Chondrocyte (in vitro differentiated cells): ENCODE measurements at regions not wholly inside any gene's neighbourhood (a gene's known extent, or its start where the extent isn't known, plus 50 kb on each side); places are given as distances from the start of the nearest gene placed in this dataset.

ENCODE experiments used
- DNase-seq: peaks from one replicate; pipeline ENCODE4 v3.0.0; 2021; ENCODE audit warnings: mixed read lengths, low spot score
- H3K27ac Mint-ChIP-seq: one replicate; pipeline ENCODE4 v1.8.0; 2021; ENCODE audit warnings: mild to moderate bottlenecking, moderate library complexity, mixed read lengths; ENCODE audit not compliant: unreplicated experiment
- H3K27me3 Mint-ChIP-seq: 2 replicates; pipeline ENCODE4 v1.8.0; 2021; ENCODE audit warnings: low read depth, mixed read lengths
- H3K36me3 Mint-ChIP-seq: 2 replicates; pipeline ENCODE4 v1.8.0; 2021; ENCODE audit warnings: low read depth, mixed read lengths
- H3K4me1 Mint-ChIP-seq: 2 replicates; pipeline ENCODE4 v1.8.0; 2021; ENCODE audit warnings: low read depth, mild to moderate bottlenecking, mixed read lengths
- H3K4me3 Mint-ChIP-seq: one replicate; pipeline ENCODE4 v1.8.0; 2021; ENCODE audit warnings: mild to moderate bottlenecking, moderate library complexity, mixed read lengths; ENCODE audit not compliant: unreplicated experiment
- H3K9me3 Mint-ChIP-seq: 2 replicates; pipeline ENCODE4 v1.8.0; 2021; ENCODE audit warnings: low read depth, mixed read lengths
- CTCF ChIP-seq: fragments of 200-600 bp; sonication (generic); IDR thresholded peaks from 2 replicates; pipeline ENCODE4 v1.5.0; 2021; ENCODE audit warnings: antibody characterized with exemption, mild to moderate bottlenecking, moderate library complexity

- H3K9me3 Mint-ChIP-seq = peaks cover 9% of the 10 kb centered on the region
- no peak overlapping the region for H3K27ac Mint-ChIP-seq
- peaks cover 2% of the 10 kb centered on the region for H3K36me3 Mint-ChIP-seq
- H3K4me3 Mint-ChIP-seq = no peak overlapping the region
- H3K4me1 Mint-ChIP-seq = no peaks in the 10 kb centered on the region
- H3K27me3 Mint-ChIP-seq = peaks cover 28% of the 10 kb centered on the region
- DNase-seq = no peak
- no peak for TF ChIP-seq CTCF
Observed at GRCh38 chr22:22976033-22976922, 88.7 kb downstream of the IGLL5 start.

GRCh38 chr22:22977479-22978200 is 90.0 kb downstream of the IGLL5 start:
- Mint-ChIP-seq H3K27ac (no peak overlapping the region), H3K4me3 (no peak overlapping the region), H3K27me3 (peaks cover 25% of the 10 kb centered on the region), H3K9me3 (peaks cover 17% of the 10 kb centered on the region), H3K4me1 (no peaks in the 10 kb centered on the region), H3K36me3 (peaks cover 2% of the 10 kb centered on the region)
- no peak for TF ChIP-seq CTCF
- no peak for DNase-seq

- H3K9me3 Mint-ChIP-seq = peaks cover 17% of the 10 kb centered on the region
Observed at GRCh38 chr22:22978637-22979036, 91.0 kb downstream of the IGLL5 start.

GRCh38 chr22:22979121-22979724 is 91.1 kb upstream of the GNAZ start:
- H3K27ac Mint-ChIP-seq = no peak overlapping the region
- peaks cover 22% of the 10 kb centered on the region for H3K27me3 Mint-ChIP-seq
- peaks cover 2% of the 10 kb centered on the region for H3K36me3 Mint-ChIP-seq
- TF ChIP-seq CTCF = no peak
- no peak for DNase-seq
- no peak overlapping the region for H3K4me3 Mint-ChIP-seq
- peaks cover 17% of the 10 kb centered on the region for H3K9me3 Mint-ChIP-seq
- no peaks in the 10 kb centered on the region for H3K4me1 Mint-ChIP-seq

More at GRCh38 chr22:22978637-22979036, 91.0 kb downstream of the IGLL5 start:
- H3K27me3 Mint-ChIP-seq = peaks cover 24% of the 10 kb centered on the region
- no peak for DNase-seq
- no peak for TF ChIP-seq CTCF
- H3K4me3 Mint-ChIP-seq = no peak overlapping the region
- no peak overlapping the region for H3K27ac Mint-ChIP-seq
- H3K36me3 Mint-ChIP-seq = peaks cover 2% of the 10 kb centered on the region
- no peaks in the 10 kb centered on the region for H3K4me1 Mint-ChIP-seq

- no peak for TF ChIP-seq CTCF
- Mint-ChIP-seq H3K27me3 (peaks cover 22% of the 10 kb centered on the region), H3K36me3 (peaks cover 2% of the 10 kb centered on the region), H3K27ac (no peak overlapping the region), H3K9me3 (peaks cover 17% of the 10 kb centered on the region), H3K4me3 (no peak overlapping the region), H3K4me1 (no peaks in the 10 kb centered on the region)
- no peak for DNase-seq
Observed at GRCh38 chr22:22979954-22980353, 90.4 kb upstream of the GNAZ start.
